ENCODE measurements at regions not wholly inside any gene's neighbourhood (a gene's known extent, or its start where the extent isn't known, plus 50 kb on each side); places are given as distances from the start of the nearest gene placed in this dataset.

GRCh38 chr2:198232281-198232680, 427.9 kb downstream of the PLCL1 start:
- no peak for DNase-seq (ENCODE audit: low read depth, low spot score)

GRCh38 chr2:198231562-198231961, 427.2 kb downstream of the PLCL1 start:
- no peak for DNase-seq (ENCODE audit: low read depth, low spot score)

GRCh38 chr2:198220763-198221610, 416.6 kb downstream of the PLCL1 start:
- no peak for DNase-seq (ENCODE audit: low read depth, low spot score)

GRCh38 chr2:198219292-198219691, 414.9 kb downstream of the PLCL1 start:
- no peak for DNase-seq (ENCODE audit: low read depth, low spot score)

GRCh38 chr2:198214114-198214596, 409.8 kb downstream of the PLCL1 start:
- DNase-seq (ENCODE audit: low read depth, low spot score), result no peak

GRCh38 chr2:198213253-198213652, 408.9 kb downstream of the PLCL1 start:
- no peak for DNase-seq (ENCODE audit: low read depth, low spot score)

GRCh38 chr2:198211706-198212105, 407.3 kb downstream of the PLCL1 start:
- no peak for DNase-seq (ENCODE audit: low read depth, low spot score)

- no peak for DNase-seq (ENCODE audit: low read depth, low spot score)
Observed at GRCh38 chr2:198203336-198204069, 399.1 kb downstream of the PLCL1 start.

All from brain pericyte (primary cell).